ENCODE measurements at regions not wholly inside any gene's neighbourhood (a gene's known extent, or its start where the extent isn't known, plus 50 kb on each side); places are given as distances from the start of the nearest gene placed in this dataset.

DNA sequence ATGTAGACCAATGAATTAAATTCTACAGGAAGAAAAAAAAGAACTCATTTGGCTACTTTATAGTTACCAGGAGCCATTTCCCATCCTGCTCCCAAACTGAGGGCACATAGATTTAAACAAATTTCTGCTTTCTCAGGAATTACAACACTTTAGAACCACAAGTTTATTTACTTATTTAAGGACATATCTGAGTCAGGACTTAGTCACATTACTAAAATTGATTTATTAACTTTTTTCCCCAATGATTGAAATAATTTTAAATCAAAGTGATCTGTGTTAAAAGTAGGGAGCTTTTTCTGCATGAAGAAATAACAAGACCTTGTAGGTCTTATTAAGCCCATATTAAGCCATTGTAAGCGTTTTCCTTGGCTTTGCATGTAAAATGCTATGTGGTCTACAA, 291.0 kb upstream of the HAND2 start:
- Histone ChIP-seq H2BK20ac (ENCODE audit: low read depth, low read length, poor library complexity, severe bottlenecking) (no peak overlapping the region), H3K56ac (ENCODE audit: insufficient read length, low read depth, low read length) (no peak overlapping the region), H3K79me2 (ENCODE audit: insufficient read depth, low read length) (no peaks in the 10 kb centered on the region), H3K23me2 (ENCODE audit: insufficient read length, low read depth, low read length, poor library complexity, severe bottlenecking) (no peaks in the 10 kb centered on the region), H4K8ac (replicated peaks; ENCODE audit: insufficient read length, low read depth, low read length) (no peak overlapping the region), H3K79me1 (ENCODE audit: insufficient read depth, low read depth, low read length, poor library complexity, severe bottlenecking) (no peaks in the 10 kb centered on the region), H3K4ac (ENCODE audit: low read depth, low read length) (no peak overlapping the region), H3K4me1 (ENCODE audit: insufficient read depth, low read length) (no peaks in the 10 kb centered on the region), H3K4me2 (ENCODE audit: insufficient read depth, insufficient read length, low read length) (no peak overlapping the region), H4K91ac (ENCODE audit: insufficient read length, low read depth, low read length) (no peak overlapping the region), H4K5ac (ENCODE audit: insufficient read length, low read depth, low read length) (no peak overlapping the region), H3K23ac (ENCODE audit: insufficient read length, low read depth, low read length) (no peak overlapping the region), H2BK15ac (ENCODE audit: low read depth, low read length) (no peak overlapping the region), H3K9me3 (ENCODE audit: control insufficient read depth, low read depth, low read length) (no peaks in the 10 kb centered on the region), H3T11ph (ENCODE audit: low read length) (no peak overlapping the region), H3K9ac (ENCODE audit: extremely low read depth, insufficient read length, low read length) (no peak overlapping the region), H3K27ac (ENCODE audit: insufficient read length, low read depth, low read length) (no peak overlapping the region), H2BK120ac (ENCODE audit: low read depth, low read length, poor library complexity, severe bottlenecking) (no peak overlapping the region), H3K27me3 (ENCODE audit: insufficient read depth, low read length) (no peaks in the 10 kb centered on the region), H2AK5ac (ENCODE audit: insufficient read length, low read length) (no peak overlapping the region), H2BK12ac (ENCODE audit: insufficient read length, low read depth, low read length) (no peak overlapping the region), H2BK5ac (ENCODE audit: insufficient read length, low read length) (no peak overlapping the region), H3K18ac (ENCODE audit: insufficient read length, low read depth, low read length) (no peak overlapping the region), H3K14ac (ENCODE audit: insufficient read depth, low read length) (no peak overlapping the region), H4K20me1 (ENCODE audit: control insufficient read depth, insufficient read depth, insufficient read length) (no peaks in the 10 kb centered on the region), H2AFZ (ENCODE audit: low read length) (no peak overlapping the region)
- Mint-ChIP-seq H3K4me1 (0 out of 4 replicates have a peak, but pooled peaks cover 0 to 2% of the 10 kb centered on the region in 2 experiments), H3K27me3 (ENCODE audit: low read depth) (peaks cover 4% of the 10 kb centered on the region), H3K9me3 (no peaks in the 10 kb centered on the region), H3K4me3 (no peak overlapping the region), H3K27ac (no peak overlapping the region), H3K36me3 (ENCODE audit: insufficient read depth in 1 of 3, low read depth in 3 of 3) (no peaks in the 10 kb centered on the region)
- WGBS (ENCODE audit: extremely low coverage, insufficient read length, low lambda C conversion rate): no CpG with 5 or more reads among the region's 1 CpG
- no peak for DNase-seq
- TF ChIP-seq, protein P1, sequence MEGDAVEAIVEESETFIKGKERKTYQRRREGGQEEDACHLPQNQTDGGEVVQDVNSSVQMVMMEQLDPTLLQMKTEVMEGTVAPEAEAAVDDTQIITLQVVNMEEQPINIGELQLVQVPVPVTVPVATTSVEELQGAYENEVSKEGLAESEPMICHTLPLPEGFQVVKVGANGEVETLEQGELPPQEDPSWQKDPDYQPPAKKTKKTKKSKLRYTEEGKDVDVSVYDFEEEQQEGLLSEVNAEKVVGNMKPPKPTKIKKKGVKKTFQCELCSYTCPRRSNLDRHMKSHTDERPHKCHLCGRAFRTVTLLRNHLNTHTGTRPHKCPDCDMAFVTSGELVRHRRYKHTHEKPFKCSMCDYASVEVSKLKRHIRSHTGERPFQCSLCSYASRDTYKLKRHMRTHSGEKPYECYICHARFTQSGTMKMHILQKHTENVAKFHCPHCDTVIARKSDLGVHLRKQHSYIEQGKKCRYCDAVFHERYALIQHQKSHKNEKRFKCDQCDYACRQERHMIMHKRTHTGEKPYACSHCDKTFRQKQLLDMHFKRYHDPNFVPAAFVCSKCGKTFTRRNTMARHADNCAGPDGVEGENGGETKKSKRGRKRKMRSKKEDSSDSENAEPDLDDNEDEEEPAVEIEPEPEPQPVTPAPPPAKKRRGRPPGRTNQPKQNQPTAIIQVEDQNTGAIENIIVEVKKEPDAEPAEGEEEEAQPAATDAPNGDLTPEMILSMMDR (conservative IDR thresholded peaks at IDR 0.05): no peak
